ENCODE measurements at regions not wholly inside any gene's neighbourhood (a gene's known extent, or its start where the extent isn't known, plus 50 kb on each side); places are given as distances from the start of the nearest gene placed in this dataset.
"Not testable (repeated sequence)": the region's sequence is repeated elsewhere in the genome, so short reads cannot be mapped to it uniquely, and the experiment has no call there.

- no peak for DNase-seq (ENCODE audit: low read depth in 2 of 2)
Measured at GRCh38 chr10:86579883-86580520, 58.4 kb upstream of the WAPL start.

GRCh38 chr10:86580521-86580891 lies 58.9 kb upstream of the WAPL start:
- no peak for DNase-seq (ENCODE audit: low read depth in 2 of 2)

GRCh38 chr10:86583983-86584382 lies 62.4 kb upstream of the WAPL start:
- no peak for DNase-seq (ENCODE audit: low read depth in 2 of 2)

- peak; percentile 59 to 66 for DNase-seq (ENCODE audit: low read depth in 2 of 2)
Measured at GRCh38 chr10:86585037-86585929, 63.7 kb upstream of the WAPL start.

- DNase-seq (ENCODE audit: low read depth in 2 of 2): no peak
Measured at GRCh38 chr10:86586516-86586915, 64.9 kb upstream of the WAPL start.

GRCh38 chr10:86588781-86589180 lies 65.6 kb upstream of the OPN4 start:
- DNase-seq (ENCODE audit: low read depth in 2 of 2): not testable (repeated sequence)

- no peak for DNase-seq (ENCODE audit: low read depth in 2 of 2)
Measured at GRCh38 chr10:86591436-86591835, 62.9 kb upstream of the OPN4 start.

GRCh38 chr10:86592413-86592812 lies 61.9 kb upstream of the OPN4 start:
- no peak for DNase-seq (ENCODE audit: low read depth in 2 of 2)

- DNase-seq (ENCODE audit: low read depth in 2 of 2): no peak
Measured at GRCh38 chr10:86594535-86594934, 59.8 kb upstream of the OPN4 start.

- no peak for DNase-seq (ENCODE audit: low read depth in 2 of 2)
Measured at GRCh38 chr10:86595496-86595895, 58.9 kb upstream of the OPN4 start.

GRCh38 chr10:86596266-86596665 lies 58.1 kb upstream of the OPN4 start:
- no peak for DNase-seq (ENCODE audit: low read depth in 2 of 2)

- DNase-seq (ENCODE audit: low read depth in 2 of 2): no peak
Measured at GRCh38 chr10:86597306-86597705, 57.0 kb upstream of the OPN4 start.

- DNase-seq (ENCODE audit: low read depth in 2 of 2): no peak
Measured at GRCh38 chr10:86598151-86598550, 56.2 kb upstream of the OPN4 start.

GRCh38 chr10:86599041-86599440 lies 55.3 kb upstream of the OPN4 start:
- no peak for DNase-seq (ENCODE audit: low read depth in 2 of 2)

GRCh38 chr10:86599729-86600128 lies 54.6 kb upstream of the OPN4 start:
- no peak for DNase-seq (ENCODE audit: low read depth in 2 of 2)

- DNase-seq (ENCODE audit: low read depth in 2 of 2): no peak
Measured at GRCh38 chr10:86600296-86600695, 54.1 kb upstream of the OPN4 start.

- no peak for DNase-seq (ENCODE audit: low read depth in 2 of 2)
Measured at GRCh38 chr10:86601956-86602602, 52.3 kb upstream of the OPN4 start.

- no peak for DNase-seq (ENCODE audit: low read depth in 2 of 2)
Measured at GRCh38 chr10:86603256-86603655, 51.1 kb upstream of the OPN4 start.

Measured in activated CD4-positive, alpha-beta T cell treated with anti-CD3 and anti-CD28 coated beads for 24 hours (primary cell).